ENCODE measurements at regions not wholly inside any gene's neighbourhood (a gene's known extent, or its start where the extent isn't known, plus 50 kb on each side); places are given as distances from the start of the nearest gene placed in this dataset.

GRCh38 chr1:79849388-79849787, 842.9 kb upstream of the ADGRL4 start:
- no TSS peak for BruUV-seq (replicated peaks)
- Histone ChIP-seq H3K4me1 (ENCODE audit: control insufficient read depth, insufficient read depth, low read length) (no peaks in the 10 kb centered on the region), H3K27me3 (ENCODE audit: control insufficient read depth, insufficient read depth, low read length) (no peaks in the 10 kb centered on the region), H3K4me3 (ENCODE audit: low read depth in 2 of 2, low read length in 2 of 2) (no peak overlapping the region), H3K36me3 (ENCODE audit: control insufficient read depth, insufficient read depth, low read length) (no peaks in the 10 kb centered on the region), H3K9me3 (ENCODE audit: control insufficient read depth, insufficient read depth, low read depth, low read length) (no peaks in the 10 kb centered on the region), H3K27ac (ENCODE audit: low read length) (no peak overlapping the region)
- in situ Hi-C loops (cut with HindIII; ENCODE audit: low pct_unique_long_range_greater_than_20kb, low sequenced_read_pairs): no loop called here
- CTCF ChIA-PET: no interaction called here
- ATAC-seq (no peak), DNase-seq (ENCODE audit: low read depth, low spot score) (no peak)
- TF ChIP-seq TCF7L2 (IDR thresholded peaks at IDR 0.05; ENCODE audit: low read depth, low read length) (no peak), CTCF (IDR thresholded peaks at IDR 0.05) (no peak), REST (IDR thresholded peaks at IDR 0.05; ENCODE audit: insufficient read depth in 1 of 2, low read depth in 2 of 2, low read length in 1 of 2) (no peak), POLR2AphosphoS5 (IDR thresholded peaks at IDR 0.05; ENCODE audit: low read depth, low read length) (no peak), SIN3A (IDR thresholded peaks at IDR 0.05; ENCODE audit: borderline replicate concordance, insufficient read depth, low read depth, low read length) (no peak)
- POLR2A ChIA-PET: no interaction called here
- intact Hi-C loops (cut with micrococcal nuclease; ENCODE audit: unreplicated experiment): no loop called here

GRCh38 chr1:79848316-79848715, 841.8 kb upstream of the ADGRL4 start:
- Histone ChIP-seq H3K4me3 (ENCODE audit: low read depth in 2 of 2, low read length in 2 of 2) (no peak overlapping the region), H3K9me3 (ENCODE audit: control insufficient read depth, insufficient read depth, low read depth, low read length) (no peaks in the 10 kb centered on the region), H3K4me1 (ENCODE audit: control insufficient read depth, insufficient read depth, low read length) (no peaks in the 10 kb centered on the region), H3K36me3 (ENCODE audit: control insufficient read depth, insufficient read depth, low read length) (no peaks in the 10 kb centered on the region), H3K27me3 (ENCODE audit: control insufficient read depth, insufficient read depth, low read length) (no peaks in the 10 kb centered on the region), H3K27ac (ENCODE audit: low read length) (no peak overlapping the region)
- TF ChIP-seq REST (IDR thresholded peaks at IDR 0.05; ENCODE audit: insufficient read depth in 1 of 2, low read depth in 2 of 2, low read length in 1 of 2) (no peak), SIN3A (IDR thresholded peaks at IDR 0.05; ENCODE audit: borderline replicate concordance, insufficient read depth, low read depth, low read length) (no peak)
- ChIA-PET POLR2A (no interaction called here), CTCF (no interaction called here)
- no peak for DNase-seq (ENCODE audit: low read depth, low spot score)
- intact Hi-C loops (cut with micrococcal nuclease; ENCODE audit: unreplicated experiment): no loop called here
- in situ Hi-C loops (cut with HindIII; ENCODE audit: low pct_unique_long_range_greater_than_20kb, low sequenced_read_pairs): no loop called here
- no peak for ATAC-seq
- no TSS peak for BruUV-seq (replicated peaks)

All from Panc1 (cell line).